ENCODE measurements at regions not wholly inside any gene's neighbourhood (a gene's known extent, or its start where the extent isn't known, plus 50 kb on each side); places are given as distances from the start of the nearest gene placed in this dataset.
"Not testable (repeated sequence)": the region's sequence is repeated elsewhere in the genome, so short reads cannot be mapped to it uniquely, and the experiment has no call there.

GRCh38 chr6:164756142-164756541, 553.3 kb downstream of the C6orf118 start:
- Histone ChIP-seq H3K27me3 (ENCODE audit: insufficient read depth, low read length, poor library complexity, severe bottlenecking) (no peaks in the 10 kb centered on the region), H3K36me3 (ENCODE audit: insufficient read depth, low read length) (no peaks in the 10 kb centered on the region), H3K4me1 (ENCODE audit: insufficient read depth, low read length) (no peaks in the 10 kb centered on the region), H3K9me3 (ENCODE audit: low read length) (no peaks in the 10 kb centered on the region), H3K27ac (ENCODE audit: low read depth, low read length) (no peak overlapping the region), H3K4me3 (ENCODE audit: low read length) (no peak overlapping the region)
- no peak overlapping the region for H3K4me3 Mint-ChIP-seq
- peaks cover 1 to 25% (median 9%) of the 10 kb centered on the region in 5 donors for H3K9me3 Mint-ChIP-seq
- POLR2A ChIA-PET = no interaction called here
- peaks cover 0 to 1% (median 0%) of the 10 kb centered on the region in 3 donors for H3K36me3 Mint-ChIP-seq
- CTCF ChIA-PET = no interaction called here
- H3K27ac Mint-ChIP-seq = no peak overlapping the region
- H3K4me1 Mint-ChIP-seq = no peaks in the 10 kb centered on the region
- no peaks in the 10 kb centered on the region for H3K27me3 Mint-ChIP-seq
- DNase-seq = no peak

- H3K36me3 Mint-ChIP-seq = peaks cover 0 to 2% (median 0%) of the 10 kb centered on the region in 3 donors
- no peak overlapping the region for H3K27ac Mint-ChIP-seq
- H3K4me3 ChIP-seq (ENCODE audit: low read length) = no peak overlapping the region
- no peaks in the 10 kb centered on the region for H3K4me1 Mint-ChIP-seq
- H3K4me1 ChIP-seq (ENCODE audit: insufficient read depth, low read length) = no peaks in the 10 kb centered on the region
- no peaks in the 10 kb centered on the region for H3K36me3 ChIP-seq (ENCODE audit: insufficient read depth, low read length)
- ChIA-PET POLR2A (no interaction called here), CTCF (no interaction called here)
- H3K27ac ChIP-seq (ENCODE audit: low read depth, low read length) = no peak overlapping the region
- no peaks in the 10 kb centered on the region for H3K27me3 ChIP-seq (ENCODE audit: insufficient read depth, low read length, poor library complexity, severe bottlenecking)
- H3K9me3 Mint-ChIP-seq = peaks cover 0 to 27% (median 7%) of the 10 kb centered on the region in 5 donors
- no peak for DNase-seq
- H3K4me3 Mint-ChIP-seq = no peak overlapping the region
- no peaks in the 10 kb centered on the region for H3K9me3 ChIP-seq (ENCODE audit: low read length)
- peaks cover 0 to 2% of the 10 kb centered on the region in 2 donors for H3K27me3 Mint-ChIP-seq
Observed at GRCh38 chr6:164753517-164753916, 555.9 kb downstream of the C6orf118 start.

- ChIA-PET POLR2A (no interaction called here), CTCF (no interaction called here)
- no peaks in the 10 kb centered on the region for H3K27me3 ChIP-seq (ENCODE audit: insufficient read depth, low read length, poor library complexity, severe bottlenecking)
- H3K9me3 Mint-ChIP-seq = peaks cover 0 to 9% (median 3%) of the 10 kb centered on the region in 5 donors
- H3K9me3 ChIP-seq (ENCODE audit: low read length) = no peaks in the 10 kb centered on the region
- no peaks in the 10 kb centered on the region for H3K4me1 ChIP-seq (ENCODE audit: insufficient read depth, low read length)
- no peak overlapping the region for H3K4me3 ChIP-seq (ENCODE audit: low read length)
- no peaks in the 10 kb centered on the region for H3K36me3 ChIP-seq (ENCODE audit: insufficient read depth, low read length)
- H3K27ac ChIP-seq (ENCODE audit: low read depth, low read length) = no peak overlapping the region
- H3K27ac Mint-ChIP-seq = no peak overlapping the region
- H3K36me3 Mint-ChIP-seq = peaks cover 0 to 1% (median 0%) of the 10 kb centered on the region in 3 donors
- peaks cover 0 to 2% of the 10 kb centered on the region in 2 donors for H3K27me3 Mint-ChIP-seq
- DNase-seq = no peak
- no peaks in the 10 kb centered on the region for H3K4me1 Mint-ChIP-seq
- H3K4me3 Mint-ChIP-seq = no peak overlapping the region
Observed at GRCh38 chr6:164751395-164751794, 558.0 kb downstream of the C6orf118 start.

GRCh38 chr6:164750128-164750527, 559.3 kb downstream of the C6orf118 start:
- Histone ChIP-seq H3K27ac (ENCODE audit: low read depth, low read length) (no peak overlapping the region), H3K27me3 (ENCODE audit: insufficient read depth, low read length, poor library complexity, severe bottlenecking) (no peaks in the 10 kb centered on the region), H3K4me1 (ENCODE audit: insufficient read depth, low read length) (no peaks in the 10 kb centered on the region), H3K4me3 (ENCODE audit: low read length) (no peak overlapping the region), H3K9me3 (ENCODE audit: low read length) (no peaks in the 10 kb centered on the region), H3K36me3 (ENCODE audit: insufficient read depth, low read length) (no peaks in the 10 kb centered on the region)
- peaks cover 3 to 9% (median 6%) of the 10 kb centered on the region in 5 donors for H3K9me3 Mint-ChIP-seq
- peaks cover 0 to 1% (median 0%) of the 10 kb centered on the region in 3 donors for H3K36me3 Mint-ChIP-seq
- CTCF ChIA-PET = no interaction called here
- POLR2A ChIA-PET = no interaction called here
- H3K27me3 Mint-ChIP-seq = peaks cover 0 to 2% of the 10 kb centered on the region in 2 donors
- no peaks in the 10 kb centered on the region for H3K4me1 Mint-ChIP-seq
- DNase-seq = no peak
- H3K27ac Mint-ChIP-seq = no peak overlapping the region
- no peak overlapping the region for H3K4me3 Mint-ChIP-seq

GRCh38 chr6:164749221-164750064, 560.0 kb downstream of the C6orf118 start:
- no peaks in the 10 kb centered on the region for H3K4me1 Mint-ChIP-seq
- no peak overlapping the region for H3K4me3 Mint-ChIP-seq
- H3K36me3 Mint-ChIP-seq = peaks cover 0 to 1% (median 0%) of the 10 kb centered on the region in 3 donors
- Histone ChIP-seq H3K9me3 (ENCODE audit: low read length) (no peaks in the 10 kb centered on the region), H3K4me3 (ENCODE audit: low read length) (no peak overlapping the region), H3K27ac (ENCODE audit: low read depth, low read length) (no peak overlapping the region), H3K36me3 (ENCODE audit: insufficient read depth, low read length) (no peaks in the 10 kb centered on the region), H3K4me1 (ENCODE audit: insufficient read depth, low read length) (no peaks in the 10 kb centered on the region), H3K27me3 (ENCODE audit: insufficient read depth, low read length, poor library complexity, severe bottlenecking) (no peaks in the 10 kb centered on the region)
- CTCF ChIA-PET = no interaction called here
- peaks cover 0 to 2% of the 10 kb centered on the region in 2 donors for H3K27me3 Mint-ChIP-seq
- no peak overlapping the region for H3K27ac Mint-ChIP-seq
- DNase-seq = no peak
- POLR2A ChIA-PET = no interaction called here
- H3K9me3 Mint-ChIP-seq = peaks cover 3 to 9% (median 6%) of the 10 kb centered on the region in 5 donors

GRCh38 chr6:164744301-164744700, 565.1 kb downstream of the C6orf118 start:
- Mint-ChIP-seq H3K27ac (no peak overlapping the region), H3K4me1 (no peaks in the 10 kb centered on the region), H3K4me3 (no peak overlapping the region), H3K36me3 (peaks cover 0 to 1% (median 0%) of the 10 kb centered on the region in 3 donors), H3K27me3 (no peaks in the 10 kb centered on the region), H3K9me3 (peaks cover 3 to 21% (median 9%) of the 10 kb centered on the region in 5 donors)
- Histone ChIP-seq H3K27me3 (ENCODE audit: insufficient read depth, low read length, poor library complexity, severe bottlenecking) (no peaks in the 10 kb centered on the region), H3K27ac (ENCODE audit: low read depth, low read length) (no peak overlapping the region), H3K4me3 (ENCODE audit: low read length) (no peak overlapping the region), H3K4me1 (ENCODE audit: insufficient read depth, low read length) (no peaks in the 10 kb centered on the region), H3K36me3 (ENCODE audit: insufficient read depth, low read length) (no peaks in the 10 kb centered on the region), H3K9me3 (ENCODE audit: low read length) (no peaks in the 10 kb centered on the region)
- no peak for DNase-seq
- ChIA-PET CTCF (no interaction called here), POLR2A (no interaction called here)

GRCh38 chr6:164741938-164742451, 567.4 kb downstream of the C6orf118 start:
- ChIA-PET POLR2A (no interaction called here), CTCF (no interaction called here)
- H3K36me3 Mint-ChIP-seq = no peaks in the 10 kb centered on the region
- H3K4me1 Mint-ChIP-seq = no peaks in the 10 kb centered on the region
- Histone ChIP-seq H3K27ac (ENCODE audit: low read depth, low read length) (no peak overlapping the region), H3K9me3 (ENCODE audit: low read length) (no peaks in the 10 kb centered on the region), H3K4me1 (ENCODE audit: insufficient read depth, low read length) (no peaks in the 10 kb centered on the region), H3K27me3 (ENCODE audit: insufficient read depth, low read length, poor library complexity, severe bottlenecking) (no peaks in the 10 kb centered on the region), H3K36me3 (ENCODE audit: insufficient read depth, low read length) (no peaks in the 10 kb centered on the region), H3K4me3 (ENCODE audit: low read length) (no peak overlapping the region)
- DNase-seq = no peak
- no peak overlapping the region for H3K4me3 Mint-ChIP-seq
- peaks cover 0 to 2% of the 10 kb centered on the region in 2 donors for H3K27me3 Mint-ChIP-seq
- peaks cover 9 to 30% (median 20%) of the 10 kb centered on the region in 5 donors for H3K9me3 Mint-ChIP-seq
- no peak overlapping the region for H3K27ac Mint-ChIP-seq

- H3K4me1 ChIP-seq (ENCODE audit: insufficient read depth, low read length); H3K27ac Mint-ChIP-seq; H3K4me1 Mint-ChIP-seq; H3K9me3 ChIP-seq (ENCODE audit: low read length); H3K4me3 Mint-ChIP-seq; H3K36me3 ChIP-seq (ENCODE audit: insufficient read depth, low read length); DNase-seq; POLR2A ChIA-PET; H3K36me3 Mint-ChIP-seq; H3K27ac ChIP-seq (ENCODE audit: low read depth, low read length); CTCF ChIA-PET; H3K4me3 ChIP-seq (ENCODE audit: low read length); H3K27me3 Mint-ChIP-seq; H3K27me3 ChIP-seq (ENCODE audit: insufficient read depth, low read length, poor library complexity, severe bottlenecking): not testable (repeated sequence)
- H3K9me3 Mint-ChIP-seq = peaks cover 6 to 31% (median 16%) of the 10 kb centered on the region in 5 donors
Observed at GRCh38 chr6:164736090-164736489, 573.3 kb downstream of the C6orf118 start.
